Upper lobe of left lung (tissue), 6 donors: ENCODE measurements at regions not wholly inside any gene's neighbourhood (a gene's known extent, or its start where the extent isn't known, plus 50 kb on each side); places are given as distances from the start of the nearest gene placed in this dataset.
"Not testable (repeated sequence)": the region's sequence is repeated elsewhere in the genome, so short reads cannot be mapped to it uniquely, and the experiment has no call there.

Experiments used
- ATAC-seq, 2 donors: fragments of 200-7000 bp; cut with Tn5 transposase; one replicate each; pipeline ENCODE4 v1.9.1; 2022; ENCODE audit warnings: mild to moderate bottlenecking in 2 of 2, moderate library complexity in 2 of 2; ENCODE audit not compliant: low FRiP score in 2 of 2
- DNase-seq, 2 donors: peaks; one replicate each; pipeline ENCODE4 v3.0.0-alpha.2; 2019 to 2020
- H3K27ac ChIP-seq, 4 donors: fragments of 200-600 bp; sonication (generic); one replicate each; pipeline ENCODE4 v1.5.1; 2016 to 2019
- H3K27me3 ChIP-seq, 4 donors: fragments of 200-600 bp; sonication (generic); one replicate each; pipeline ENCODE4 v1.5.1; 2017 to 2019
- H3K36me3 ChIP-seq, 4 donors: fragments of 200-600 bp; sonication (generic); one replicate each; pipeline ENCODE4 v1.5.1; 2016 to 2019
- H3K4me1 ChIP-seq, 4 donors: fragments of 200-600 bp; sonication (generic); one replicate each; pipeline ENCODE4 v1.5.1; 2018 to 2019
- H3K4me3 ChIP-seq, 4 donors: fragments of 200-600 bp; sonication (generic); one replicate each; pipeline ENCODE4 v1.5.1; 2017 to 2019; ENCODE audit warnings: mild to moderate bottlenecking in 2 of 4, moderate library complexity in 1 of 4
- H3K9me3 ChIP-seq, 4 donors: fragments of 200-600 bp; sonication (generic); one replicate each; pipeline ENCODE4 v1.5.1; 2018 to 2019
- CTCF ChIP-seq, 6 experiments: fragments of 450-650 bp in 4 of 6; fragments of 200-600 bp in 2 of 6; sonication (generic) in 2 of 6; IDR thresholded peaks; one replicate each; pipeline ENCODE4 v1.5.1; 2016 to 2019; ENCODE audit warnings: antibody characterized with exemption in 6 of 6
- EP300 ChIP-seq, 4 donors: sonication (generic); formaldehyde crosslinking; IDR thresholded peaks; one replicate each; pipeline ENCODE4 v1.5.1; 2017; ENCODE audit warnings: antibody characterized with exemption in 4 of 4, control low read depth in 2 of 4
- POLR2A ChIP-seq, 4 donors: fragments of 450-650 bp; IDR thresholded peaks; one replicate each; pipeline ENCODE4 v1.5.1; 2016 to 2017; ENCODE audit warnings: antibody characterized with exemption in 4 of 4, mild to moderate bottlenecking in 2 of 4
- POLR2AphosphoS5 ChIP-seq, 2 donors: sonication (generic); formaldehyde crosslinking; IDR thresholded peaks; one replicate each; pipeline ENCODE4 v1.5.1; 2017; ENCODE audit warnings: antibody characterized with exemption in 2 of 2
- WGBS, 2 donors: methylation state at CpG; one replicate each; pipeline ENCODE4 v1.1.5; 2017 to 2018; 5-methylcytosine and 5-hydroxymethylcytosine counted together
- donor health status: DM: no; HTN: no; CAD: no; lungs with moderate emphysema.
- donor health status: DM: no; HTN: yes; CAD: no; lungs with severe emphysema.

- TF ChIP-seq POLR2A (IDR thresholded peaks at IDR 0.05) (no peak), POLR2AphosphoS5 (IDR thresholded peaks at IDR 0.05) (no peak), EP300 (IDR thresholded peaks at IDR 0.05) (no peak), CTCF (IDR thresholded peaks at IDR 0.05) (no peak)
- peak in 1 of 2 donors; percentile 41 for DNase-seq
- H3K36me3 ChIP-seq, result no peaks in the 10 kb centered on the region
- no peaks in the 10 kb centered on the region for H3K27me3 ChIP-seq
- no peaks in the 10 kb centered on the region for H3K4me1 ChIP-seq
- H3K4me3 ChIP-seq, result no peak overlapping the region
- peak in 1 of 2 donors; percentile 31 for ATAC-seq
- WGBS, 2 donors, result 61 to 63% methylated on average over 11 to 13 of the region's 13 CpGs
- no peak overlapping the region for H3K27ac ChIP-seq
- no peaks in the 10 kb centered on the region for H3K9me3 ChIP-seq
Measured at GRCh38 chr22:48920776-48921241, 906.9 kb downstream of the BRD1 start.

- ATAC-seq (no peak), DNase-seq (peak in 1 of 2 donors; percentile 56)
- Histone ChIP-seq H3K27me3 (no peaks in the 10 kb centered on the region), H3K9me3 (no peaks in the 10 kb centered on the region), H3K27ac (no peak overlapping the region), H3K36me3 (no peaks in the 10 kb centered on the region), H3K4me1 (no peaks in the 10 kb centered on the region), H3K4me3 (no peak overlapping the region)
- TF ChIP-seq CTCF (IDR thresholded peaks at IDR 0.05) (no peak), EP300 (IDR thresholded peaks at IDR 0.05) (no peak), POLR2A (IDR thresholded peaks at IDR 0.05) (no peak), POLR2AphosphoS5 (IDR thresholded peaks at IDR 0.05) (no peak)
- 73 to 74% methylated on average over 11 to 13 of the region's 17 CpGs for WGBS, 2 donors
Measured at GRCh38 chr22:48919851-48920589, 907.7 kb downstream of the BRD1 start.

- WGBS, 2 donors, result 71 to 79% methylated on average over 9 to 18 of the region's 18 CpGs
- Histone ChIP-seq H3K27ac (no peak overlapping the region), H3K4me3 (no peak overlapping the region), H3K36me3 (no peaks in the 10 kb centered on the region), H3K27me3 (no peaks in the 10 kb centered on the region), H3K9me3 (no peaks in the 10 kb centered on the region), H3K4me1 (no peaks in the 10 kb centered on the region)
- ATAC-seq (no peak), DNase-seq (peak in 1 of 2 donors; percentile 55)
- TF ChIP-seq EP300 (IDR thresholded peaks at IDR 0.05) (no peak), CTCF (IDR thresholded peaks at IDR 0.05) (no peak), POLR2A (IDR thresholded peaks at IDR 0.05) (no peak), POLR2AphosphoS5 (IDR thresholded peaks at IDR 0.05) (no peak)
Measured at GRCh38 chr22:48919187-48919590, 908.5 kb downstream of the BRD1 start.

- no peaks in the 10 kb centered on the region for H3K27me3 ChIP-seq
- ATAC-seq (no peak), DNase-seq (no peak)
- no peaks in the 10 kb centered on the region for H3K36me3 ChIP-seq
- TF ChIP-seq CTCF (IDR thresholded peaks at IDR 0.05) (no peak), POLR2AphosphoS5 (IDR thresholded peaks at IDR 0.05) (no peak), POLR2A (IDR thresholded peaks at IDR 0.05) (no peak), EP300 (IDR thresholded peaks at IDR 0.05) (no peak)
- WGBS, 2 donors, result 43 to 56% methylated on average over 5 to 7 of the region's 7 CpGs
- no peak overlapping the region for H3K4me3 ChIP-seq
- H3K9me3 ChIP-seq, result no peaks in the 10 kb centered on the region
- H3K4me1 ChIP-seq, result no peaks in the 10 kb centered on the region
- H3K27ac ChIP-seq, result no peak overlapping the region
Measured at GRCh38 chr22:48918585-48919186, 909.0 kb downstream of the BRD1 start.

- H3K4me1 ChIP-seq, DNase-seq, ATAC-seq, H3K27ac ChIP-seq, H3K9me3 ChIP-seq, H3K4me3 ChIP-seq, H3K27me3 ChIP-seq, H3K36me3 ChIP-seq: not testable (repeated sequence)
- WGBS, 2 donors, result 64 to 83% methylated on average over 6 to 7 of the region's 7 CpGs
Measured at GRCh38 chr22:48912356-48913066, 915.2 kb downstream of the BRD1 start.

- not testable (repeated sequence) for H3K27ac ChIP-seq, H3K4me3 ChIP-seq, DNase-seq, H3K36me3 ChIP-seq, H3K9me3 ChIP-seq, ATAC-seq, H3K4me1 ChIP-seq, H3K27me3 ChIP-seq
- 61 to 74% methylated on average over 4 of the region's 5 CpGs for WGBS, 2 donors
Measured at GRCh38 chr22:48911647-48912046, 916.0 kb downstream of the BRD1 start.

- H3K27ac ChIP-seq, H3K9me3 ChIP-seq, ATAC-seq, H3K4me3 ChIP-seq, DNase-seq, H3K27me3 ChIP-seq, H3K36me3 ChIP-seq, H3K4me1 ChIP-seq: not testable (repeated sequence)
- 20 to 88% methylated on average over 1 of the region's 4 CpGs for WGBS, 2 donors
Measured at GRCh38 chr22:48911067-48911466, 916.6 kb downstream of the BRD1 start.
